ENCODE measurements at regions not wholly inside any gene's neighbourhood (a gene's known extent, or its start where the extent isn't known, plus 50 kb on each side); places are given as distances from the start of the nearest gene placed in this dataset.
"Not testable (repeated sequence)": the region's sequence is repeated elsewhere in the genome, so short reads cannot be mapped to it uniquely, and the experiment has no call there.

DNA sequence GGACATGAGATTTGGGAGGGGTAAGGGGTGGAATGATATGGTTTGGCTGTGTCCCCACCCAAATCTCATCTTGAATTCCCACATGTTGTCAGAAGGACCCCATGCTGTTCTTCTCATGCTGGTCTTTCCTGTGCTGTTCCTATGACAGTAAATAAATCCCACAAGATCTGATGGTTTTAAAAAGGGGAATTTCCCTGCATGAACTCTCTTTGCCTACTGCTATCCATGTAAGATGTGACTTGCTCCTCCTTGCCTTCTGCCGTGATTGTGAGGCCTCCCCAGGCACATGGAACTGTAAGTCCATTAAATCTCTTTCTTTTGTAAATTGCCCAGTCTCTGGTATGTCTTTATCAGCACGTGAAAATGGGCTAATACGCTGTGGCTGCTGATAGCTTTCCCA is 115.8 kb downstream of the ENC1 start:
- TF ChIP-seq, protein P1, sequence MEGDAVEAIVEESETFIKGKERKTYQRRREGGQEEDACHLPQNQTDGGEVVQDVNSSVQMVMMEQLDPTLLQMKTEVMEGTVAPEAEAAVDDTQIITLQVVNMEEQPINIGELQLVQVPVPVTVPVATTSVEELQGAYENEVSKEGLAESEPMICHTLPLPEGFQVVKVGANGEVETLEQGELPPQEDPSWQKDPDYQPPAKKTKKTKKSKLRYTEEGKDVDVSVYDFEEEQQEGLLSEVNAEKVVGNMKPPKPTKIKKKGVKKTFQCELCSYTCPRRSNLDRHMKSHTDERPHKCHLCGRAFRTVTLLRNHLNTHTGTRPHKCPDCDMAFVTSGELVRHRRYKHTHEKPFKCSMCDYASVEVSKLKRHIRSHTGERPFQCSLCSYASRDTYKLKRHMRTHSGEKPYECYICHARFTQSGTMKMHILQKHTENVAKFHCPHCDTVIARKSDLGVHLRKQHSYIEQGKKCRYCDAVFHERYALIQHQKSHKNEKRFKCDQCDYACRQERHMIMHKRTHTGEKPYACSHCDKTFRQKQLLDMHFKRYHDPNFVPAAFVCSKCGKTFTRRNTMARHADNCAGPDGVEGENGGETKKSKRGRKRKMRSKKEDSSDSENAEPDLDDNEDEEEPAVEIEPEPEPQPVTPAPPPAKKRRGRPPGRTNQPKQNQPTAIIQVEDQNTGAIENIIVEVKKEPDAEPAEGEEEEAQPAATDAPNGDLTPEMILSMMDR (IDR thresholded peaks at IDR 0.05; ENCODE audit: low read length) = not testable (repeated sequence)
- TF ChIP-seq EZH2 (optimal IDR thresholded peaks at IDR 0.05; ENCODE audit: low read depth, low read length) = not testable (repeated sequence)
